Esophagus squamous epithelium (tissue), 5 donors: ENCODE measurements at regions not wholly inside any gene's neighbourhood (a gene's known extent, or its start where the extent isn't known, plus 50 kb on each side); places are given as distances from the start of the nearest gene placed in this dataset.

Source experiments
- DNase-seq: peaks from one replicate; lab custom pipeline; 2025; lab: John Stamatoyannopoulos, UW
- H3K27ac ChIP-seq, 4 donors: fragments of 200-600 bp; sonication (generic); one replicate each; pipeline ENCODE4 v1.5.1; 2016 to 2019; ENCODE audit warnings: mild to moderate bottlenecking in 1 of 4
- H3K27me3 ChIP-seq, 4 donors: fragments of 200-600 bp; sonication (generic); 1 replicate in 3 of 4; 2 replicates in 1 of 4; pipeline versions ENCODE4 v1.5.1 to v1.6.0; 2017 to 2021; ENCODE audit warnings: antibody characterized with exemption in 1 of 4
- H3K36me3 ChIP-seq, 3 donors: fragments of 200-600 bp; sonication (generic); one replicate each; pipeline ENCODE4 v1.5.1; 2016 to 2019
- H3K4me1 ChIP-seq, 3 donors: fragments of 200-600 bp; sonication (generic); one replicate each; pipeline ENCODE4 v1.5.1; 2017 to 2019
- H3K4me3 ChIP-seq, 4 donors: fragments of 200-600 bp; sonication (generic); 1 replicate in 3 of 4; 2 replicates in 1 of 4; pipeline ENCODE4 v1.5.1; 2016 to 2019; ENCODE audit warnings: mild to moderate bottlenecking in 2 of 4, moderate library complexity in 1 of 4
- H3K9me3 ChIP-seq, 3 donors: fragments of 200-600 bp; sonication (generic); one replicate each; pipeline ENCODE4 v1.5.1; 2016 to 2019
- POLR2A ChIP-seq, 4 donors: fragments of 450-650 bp; IDR thresholded peaks; one replicate each; pipeline ENCODE4 v1.6.1; 2017; ENCODE audit warnings: antibody characterized with exemption in 4 of 4, mild to moderate bottlenecking in 4 of 4, moderate library complexity in 3 of 4
- WGBS, 2 donors: methylation state at CpG; one replicate each; pipeline ENCODE4 v1.1.5; 2018; 5-methylcytosine and 5-hydroxymethylcytosine counted together
- intact Hi-C: fragments of 100-400 bp; cut with DNase I; formaldehyde crosslinking; loops from one replicate; pipeline ENCODE4 v1.15.0; 2022
- TF ChIP-seq, protein P1 (sequence below), 6 experiments: fragments of 450-650 bp in 4 of 6; fragments of 200-600 bp in 2 of 6; sonication (generic) in 2 of 6; IDR thresholded peaks; one replicate each; pipeline ENCODE4 v1.5.1; 2016 to 2019; ENCODE audit warnings: antibody characterized with exemption in 6 of 6, mild to moderate bottlenecking in 4 of 6, moderate library complexity in 4 of 6
- donor health status: DM: yes; HTN: yes; CAD: no.

- TF ChIP-seq, protein P1, sequence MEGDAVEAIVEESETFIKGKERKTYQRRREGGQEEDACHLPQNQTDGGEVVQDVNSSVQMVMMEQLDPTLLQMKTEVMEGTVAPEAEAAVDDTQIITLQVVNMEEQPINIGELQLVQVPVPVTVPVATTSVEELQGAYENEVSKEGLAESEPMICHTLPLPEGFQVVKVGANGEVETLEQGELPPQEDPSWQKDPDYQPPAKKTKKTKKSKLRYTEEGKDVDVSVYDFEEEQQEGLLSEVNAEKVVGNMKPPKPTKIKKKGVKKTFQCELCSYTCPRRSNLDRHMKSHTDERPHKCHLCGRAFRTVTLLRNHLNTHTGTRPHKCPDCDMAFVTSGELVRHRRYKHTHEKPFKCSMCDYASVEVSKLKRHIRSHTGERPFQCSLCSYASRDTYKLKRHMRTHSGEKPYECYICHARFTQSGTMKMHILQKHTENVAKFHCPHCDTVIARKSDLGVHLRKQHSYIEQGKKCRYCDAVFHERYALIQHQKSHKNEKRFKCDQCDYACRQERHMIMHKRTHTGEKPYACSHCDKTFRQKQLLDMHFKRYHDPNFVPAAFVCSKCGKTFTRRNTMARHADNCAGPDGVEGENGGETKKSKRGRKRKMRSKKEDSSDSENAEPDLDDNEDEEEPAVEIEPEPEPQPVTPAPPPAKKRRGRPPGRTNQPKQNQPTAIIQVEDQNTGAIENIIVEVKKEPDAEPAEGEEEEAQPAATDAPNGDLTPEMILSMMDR (IDR thresholded peaks at IDR 0.05) = no peak
- no peak for TF ChIP-seq POLR2A (IDR thresholded peaks at IDR 0.05)
- Histone ChIP-seq H3K27ac (no peak overlapping the region), H3K4me3 (no peak overlapping the region), H3K4me1 (no peaks in the 10 kb centered on the region), H3K27me3 (no peaks in the 10 kb centered on the region), H3K36me3 (no peaks in the 10 kb centered on the region), H3K9me3 (no peaks in the 10 kb centered on the region)
- intact Hi-C loops = no loop called here
- 86 to 89% methylated on average over 3 of the region's 3 CpGs for WGBS, 2 donors
- no peak for DNase-seq
Measured at GRCh38 chr6:135578976-135579375, 81.4 kb upstream of the AHI1 start.

- H3K4me1 ChIP-seq = no peaks in the 10 kb centered on the region
- H3K36me3 ChIP-seq = no peaks in the 10 kb centered on the region
- no peaks in the 10 kb centered on the region for H3K9me3 ChIP-seq
- no peak overlapping the region for H3K4me3 ChIP-seq
- 80 to 86% methylated on average over 3 of the region's 3 CpGs for WGBS, 2 donors
- intact Hi-C loops = no loop called here
- DNase-seq = no peak
- no peaks in the 10 kb centered on the region for H3K27me3 ChIP-seq
- TF ChIP-seq, protein P1 (IDR thresholded peaks at IDR 0.05) = no peak
- no peak for TF ChIP-seq POLR2A (IDR thresholded peaks at IDR 0.05)
- H3K27ac ChIP-seq = no peak overlapping the region
Measured at GRCh38 chr6:135581211-135581610, 83.7 kb upstream of the AHI1 start.

DNA sequence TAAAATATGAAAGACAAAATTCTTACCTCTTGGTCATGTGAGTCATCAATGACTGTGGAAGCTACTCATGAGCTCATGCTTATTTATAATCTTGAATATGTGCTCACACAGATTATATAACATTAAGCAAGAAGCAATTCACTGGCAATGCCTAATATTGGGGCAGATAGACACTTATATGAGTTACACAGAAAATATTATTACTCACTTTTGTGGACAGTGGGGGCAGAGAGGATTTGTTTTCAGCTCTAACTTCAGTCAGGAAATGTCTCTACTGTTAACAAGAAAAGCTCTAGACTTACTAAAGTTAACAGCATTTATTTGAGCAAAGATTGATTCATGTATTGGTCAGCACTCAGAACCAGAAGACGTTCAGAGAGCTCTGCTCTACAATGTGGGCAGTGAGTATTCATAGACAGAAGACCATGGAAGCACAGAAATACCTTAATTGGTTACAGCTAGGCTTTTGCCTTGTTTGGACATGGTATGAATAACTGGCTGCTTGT lies 85.8 kb upstream of the AHI1 start:
- H3K36me3 ChIP-seq = no peaks in the 10 kb centered on the region
- DNase-seq = no peak
- H3K4me3 ChIP-seq = no peak overlapping the region
- no peaks in the 10 kb centered on the region for H3K4me1 ChIP-seq
- intact Hi-C loops = no loop called here
- TF ChIP-seq, protein P1 (IDR thresholded peaks at IDR 0.05) = no peak
- no peak for TF ChIP-seq POLR2A (IDR thresholded peaks at IDR 0.05)
- WGBS, 2 donors = 30 to 60% methylated on average over 1 of the region's 1 CpG
- no peak overlapping the region for H3K27ac ChIP-seq
- H3K27me3 ChIP-seq = no peaks in the 10 kb centered on the region
- no peaks in the 10 kb centered on the region for H3K9me3 ChIP-seq

DNA sequence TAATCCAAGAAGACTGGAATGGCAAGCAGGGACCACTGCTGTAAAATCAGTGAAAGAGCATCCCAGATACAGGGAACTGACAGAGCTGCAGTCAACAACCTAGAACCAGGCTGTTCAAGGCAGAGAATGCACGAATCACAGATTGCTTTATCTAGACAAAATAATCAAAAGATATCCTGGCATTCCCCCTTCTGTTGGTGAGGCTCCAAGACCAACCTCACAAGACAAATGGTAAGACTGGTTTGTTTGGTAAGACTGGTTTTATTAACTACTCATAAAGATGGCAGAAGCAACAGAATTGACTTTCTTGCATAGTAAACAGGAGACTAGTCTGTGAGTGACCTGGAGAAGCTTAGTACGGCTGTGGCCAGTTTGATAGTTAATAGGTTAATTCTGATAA lies 88.8 kb upstream of the AHI1 start:
- H3K27me3 ChIP-seq = no peaks in the 10 kb centered on the region

GRCh38 chr6:135586844-135587243 lies 89.3 kb upstream of the AHI1 start:
- Histone ChIP-seq H3K4me1 (no peaks in the 10 kb centered on the region), H3K4me3 (no peak overlapping the region), H3K9me3 (no peaks in the 10 kb centered on the region), H3K27me3 (no peaks in the 10 kb centered on the region), H3K36me3 (no peaks in the 10 kb centered on the region), H3K27ac (no peak overlapping the region)
- intact Hi-C loops = no loop called here
- DNase-seq = no peak
- WGBS, 2 donors = 64 to 67% methylated on average over 4 of the region's 4 CpGs
- TF ChIP-seq, protein P1 (IDR thresholded peaks at IDR 0.05) = no peak
- no peak for TF ChIP-seq POLR2A (IDR thresholded peaks at IDR 0.05)

More for the DNA sequence above, 88.8 kb upstream of the AHI1 start:
- Histone ChIP-seq H3K4me1 (no peaks in the 10 kb centered on the region), H3K27ac (no peak overlapping the region), H3K9me3 (no peaks in the 10 kb centered on the region), H3K36me3 (no peaks in the 10 kb centered on the region), H3K4me3 (no peak overlapping the region)
- no peak for DNase-seq
- TF ChIP-seq POLR2A (IDR thresholded peaks at IDR 0.05) = no peak
- TF ChIP-seq, protein P1 (IDR thresholded peaks at IDR 0.05) = no peak
- intact Hi-C loops = no loop called here
- 65 to 74% methylated on average over 2 of the region's 2 CpGs for WGBS, 2 donors
